ENCODE measurements at regions not wholly inside any gene's neighbourhood (a gene's known extent, or its start where the extent isn't known, plus 50 kb on each side); places are given as distances from the start of the nearest gene placed in this dataset.

DNA sequence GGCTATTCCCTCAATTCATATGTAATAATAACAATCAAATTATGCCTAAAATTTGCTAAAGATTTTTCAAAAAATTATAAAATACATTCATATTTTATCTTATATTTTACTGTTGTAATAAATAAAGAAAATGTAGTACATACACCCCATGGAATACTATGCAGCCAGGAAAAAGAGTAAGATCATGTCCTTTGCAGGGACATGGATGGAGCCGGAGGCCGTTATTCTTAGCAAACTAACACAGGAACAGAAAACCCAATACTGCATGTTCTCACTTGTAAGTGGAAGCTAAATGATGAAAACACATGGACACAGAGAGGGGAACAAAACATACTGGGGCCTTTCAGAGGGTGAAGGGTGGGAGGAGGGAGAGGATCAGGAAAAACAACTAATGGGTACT is 584.2 kb upstream of the MMS22L start:
- no peak overlapping the region for H3K4me3 ChIP-seq (ENCODE audit: low read length)
- no peak for TF ChIP-seq ZNF274 (IDR thresholded peaks at IDR 0.05; ENCODE audit: low read depth, low read length)

DNA sequence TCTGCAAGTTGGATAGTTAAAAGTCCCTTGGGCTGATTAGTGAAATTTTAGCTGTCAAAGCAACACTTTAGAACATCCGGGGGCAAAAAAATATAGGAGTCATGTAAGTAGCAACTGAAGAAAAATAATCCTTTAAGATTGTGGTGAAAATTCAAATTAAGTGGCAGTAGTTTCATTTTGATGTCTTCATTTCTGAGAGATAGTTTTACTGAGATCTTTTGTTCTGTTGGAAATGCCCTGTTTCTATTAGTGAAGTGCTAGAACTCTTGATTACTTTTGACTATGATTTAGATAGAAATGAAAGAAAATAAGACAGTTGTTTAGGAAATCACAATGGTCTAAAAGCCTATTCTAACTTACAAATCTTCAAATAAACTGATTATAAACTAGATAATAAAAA is 587.3 kb upstream of the MMS22L start:
- no peak overlapping the region for H3K4me3 ChIP-seq (ENCODE audit: low read length)
- TF ChIP-seq ZNF274 (IDR thresholded peaks at IDR 0.05; ENCODE audit: low read depth, low read length), result no peak

DNA sequence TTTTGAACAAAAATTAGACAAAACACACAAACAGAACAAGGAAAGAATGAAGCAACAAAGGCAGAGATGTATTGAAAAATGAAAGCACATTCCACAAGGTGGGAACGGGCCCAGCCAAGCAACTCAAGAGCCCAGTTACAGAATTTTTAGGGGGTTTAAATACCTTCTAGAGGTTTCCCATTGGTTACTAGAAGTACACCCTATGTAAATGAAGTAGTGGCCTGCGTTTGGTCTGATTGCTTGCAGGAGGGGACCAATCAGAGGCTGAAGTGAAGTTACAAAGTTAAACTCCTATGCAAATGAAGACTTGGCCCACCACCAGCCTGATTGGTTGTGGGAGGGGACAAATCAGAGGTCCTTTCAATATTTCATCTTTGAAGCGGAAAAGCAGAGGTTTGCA is 593.7 kb upstream of the MMS22L start:
- TF ChIP-seq ZNF274 (IDR thresholded peaks at IDR 0.05; ENCODE audit: low read depth, low read length), result no peak
- H3K4me3 ChIP-seq (ENCODE audit: low read length), result no peak overlapping the region

DNA sequence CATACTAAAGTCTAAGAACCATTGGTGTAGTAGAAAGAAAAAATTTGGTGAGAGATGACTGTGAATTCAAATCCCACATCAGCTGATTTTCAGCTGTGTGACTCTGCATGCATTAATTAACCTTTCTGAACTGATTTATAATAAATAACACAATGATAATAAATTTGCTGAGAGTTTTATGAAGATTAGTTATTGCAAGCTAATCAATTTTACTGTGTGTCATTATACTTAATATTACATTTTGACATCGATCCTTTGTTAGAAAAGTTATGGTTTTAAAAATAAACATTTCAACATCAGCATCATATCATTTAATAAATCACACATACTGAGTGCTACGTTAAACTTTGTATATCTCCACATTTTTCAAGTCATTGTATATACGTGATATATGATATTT is 599.7 kb upstream of the MMS22L start:
- H3K4me3 ChIP-seq (ENCODE audit: low read length), result no peak overlapping the region
- no peak for TF ChIP-seq ZNF274 (IDR thresholded peaks at IDR 0.05; ENCODE audit: low read depth, low read length)

DNA sequence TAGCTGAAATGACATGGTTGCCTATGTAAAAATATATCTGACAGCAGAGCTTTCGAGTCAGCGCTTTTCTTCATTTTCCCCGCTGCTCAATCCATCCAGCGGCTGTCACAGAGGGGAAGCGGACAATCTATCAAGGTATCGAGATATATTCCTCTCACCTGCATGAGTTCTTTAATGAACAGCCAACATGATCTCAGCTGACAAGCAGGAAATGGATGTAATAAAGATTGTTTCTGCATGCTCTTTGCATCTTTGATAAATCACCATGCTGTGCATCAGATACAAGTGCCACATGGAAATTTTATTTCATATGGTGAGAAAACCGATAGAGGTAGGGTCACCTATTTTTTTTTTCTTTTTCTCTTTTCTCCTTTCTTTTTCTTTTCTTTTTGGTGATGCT is 602.3 kb upstream of the MMS22L start:
- no peak overlapping the region for H3K4me3 ChIP-seq (ENCODE audit: low read length)
- no peak for TF ChIP-seq ZNF274 (IDR thresholded peaks at IDR 0.05; ENCODE audit: low read depth, low read length)

DNA sequence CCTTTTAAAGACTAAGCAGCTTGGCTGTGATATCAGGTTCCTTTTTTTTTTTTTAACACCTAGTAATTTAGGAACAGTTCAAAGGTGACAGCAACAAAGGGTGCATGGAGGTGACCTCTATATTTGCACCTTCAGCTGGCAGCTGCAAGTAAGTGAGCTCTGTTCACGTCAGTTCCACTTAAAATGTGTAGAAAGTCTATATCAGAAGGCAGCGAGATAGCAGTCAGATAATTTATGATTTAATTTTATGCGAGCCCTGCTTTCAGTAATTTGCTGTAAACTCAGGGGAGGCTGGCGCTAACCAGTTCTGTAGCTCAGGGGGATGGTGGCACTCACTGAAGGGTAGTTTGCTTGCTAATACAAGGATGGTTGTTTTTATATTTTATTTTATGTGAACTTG is 602.8 kb upstream of the MMS22L start:
- H3K4me3 ChIP-seq (ENCODE audit: low read length), result no peak overlapping the region
- TF ChIP-seq ZNF274 (IDR thresholded peaks at IDR 0.05; ENCODE audit: low read depth, low read length), result no peak

DNA sequence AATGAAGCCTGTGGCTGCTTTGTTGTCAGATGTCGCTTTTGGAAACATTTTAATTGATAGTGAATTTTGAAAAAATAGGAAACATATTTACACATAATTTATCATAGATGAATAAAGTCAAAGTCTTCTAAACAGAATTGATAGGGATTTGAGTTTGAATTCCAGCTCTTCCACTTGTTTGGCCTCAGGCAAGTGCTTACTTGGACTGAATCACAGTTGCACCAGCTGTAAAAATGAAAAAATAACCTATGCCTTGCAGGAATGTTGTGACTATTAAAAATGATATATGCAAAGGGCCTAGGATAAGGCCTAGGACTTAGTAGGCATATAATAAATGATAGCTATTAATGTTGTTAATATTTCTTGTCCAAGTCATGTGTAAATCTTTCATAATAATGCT is 618.5 kb upstream of the MMS22L start:
- no peak for TF ChIP-seq ZNF274 (IDR thresholded peaks at IDR 0.05; ENCODE audit: low read depth, low read length)
- no peak overlapping the region for H3K4me3 ChIP-seq (ENCODE audit: low read length)

DNA sequence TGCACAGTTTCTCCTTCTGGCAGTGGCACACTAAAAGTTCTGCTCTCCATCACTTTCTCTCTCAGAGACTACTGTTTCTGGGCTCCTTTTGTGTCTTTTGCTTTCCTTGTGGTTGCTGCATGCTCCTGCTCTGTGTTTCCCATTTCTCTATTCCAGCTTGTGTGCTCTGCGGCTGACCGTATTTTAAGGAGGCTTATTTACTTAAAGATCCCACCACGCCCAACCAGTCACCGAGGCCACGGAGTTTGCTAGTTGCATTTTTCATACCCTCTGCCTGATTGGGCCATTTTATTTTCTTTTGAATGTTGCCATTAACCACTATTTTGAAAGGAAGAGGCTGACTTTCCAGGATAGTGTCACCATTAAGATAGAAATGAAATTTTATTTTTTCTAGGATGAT is 626.4 kb upstream of the MMS22L start:
- H3K4me3 ChIP-seq (ENCODE audit: low read length), result no peak overlapping the region
- TF ChIP-seq ZNF274 (IDR thresholded peaks at IDR 0.05; ENCODE audit: low read depth, low read length), result no peak

DNA sequence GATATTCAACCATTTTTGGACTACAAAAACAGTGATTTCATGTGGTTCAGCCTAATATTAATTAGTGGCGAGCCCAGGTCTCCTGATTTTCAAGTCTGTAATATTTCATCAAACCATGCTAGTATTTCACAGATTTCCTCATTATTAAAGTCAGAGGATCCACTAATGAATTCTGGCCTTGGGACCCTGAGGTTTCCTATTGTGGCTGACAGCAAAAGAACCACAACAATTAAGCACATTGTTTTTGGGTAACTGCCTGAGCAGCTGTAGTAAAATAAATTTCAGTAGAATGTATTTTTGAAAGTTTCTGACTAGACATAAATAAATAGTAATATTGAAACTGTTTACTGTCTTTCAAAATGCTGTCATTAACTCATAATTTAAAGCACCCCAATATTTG is 630.7 kb upstream of the MMS22L start:
- no peak overlapping the region for H3K4me3 ChIP-seq (ENCODE audit: low read length)
- no peak for TF ChIP-seq ZNF274 (IDR thresholded peaks at IDR 0.05; ENCODE audit: low read depth, low read length)

DNA sequence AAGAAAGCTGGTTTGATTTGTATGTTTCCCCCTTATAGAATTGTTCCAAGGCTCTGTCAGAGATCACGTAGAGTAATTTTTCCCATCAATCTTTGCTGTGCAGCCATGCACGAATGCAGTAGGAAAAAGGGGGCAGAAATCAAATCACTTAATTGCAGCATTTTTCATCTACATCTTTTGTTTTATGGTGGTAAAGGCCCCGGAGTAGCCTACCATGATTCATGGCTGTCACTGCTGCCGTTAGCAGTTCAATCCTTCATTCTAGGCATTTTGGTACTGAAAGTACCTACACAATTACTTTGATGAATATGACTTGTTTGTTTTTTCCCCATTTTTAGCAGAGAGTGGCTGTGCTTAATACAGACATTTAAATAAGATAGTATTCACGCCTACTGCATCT is 631.9 kb upstream of the MMS22L start:
- no peak for TF ChIP-seq ZNF274 (IDR thresholded peaks at IDR 0.05; ENCODE audit: low read depth, low read length)
- H3K4me3 ChIP-seq (ENCODE audit: low read length), result no peak overlapping the region

DNA sequence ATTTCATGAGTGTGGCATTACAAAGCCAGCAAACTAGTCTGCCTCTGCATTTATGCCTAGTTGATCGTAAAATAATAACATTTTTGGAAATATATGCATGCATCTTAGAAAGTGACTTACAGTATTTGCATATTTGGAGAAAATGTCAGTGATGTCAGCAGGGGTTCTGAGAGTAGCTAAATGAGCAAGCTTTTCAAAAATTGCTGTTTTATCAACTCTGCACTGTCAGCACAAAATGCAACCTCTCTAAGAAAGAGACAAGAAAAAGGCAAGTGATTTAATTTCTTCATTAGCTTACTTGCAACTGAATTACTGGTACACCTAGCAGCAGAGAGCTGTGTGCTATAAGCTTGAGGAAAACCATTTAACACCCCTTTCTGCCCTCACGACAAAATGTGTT is 632.5 kb upstream of the MMS22L start:
- no peak overlapping the region for H3K4me3 ChIP-seq (ENCODE audit: low read length)
- no peak for TF ChIP-seq ZNF274 (IDR thresholded peaks at IDR 0.05; ENCODE audit: low read depth, low read length)

DNA sequence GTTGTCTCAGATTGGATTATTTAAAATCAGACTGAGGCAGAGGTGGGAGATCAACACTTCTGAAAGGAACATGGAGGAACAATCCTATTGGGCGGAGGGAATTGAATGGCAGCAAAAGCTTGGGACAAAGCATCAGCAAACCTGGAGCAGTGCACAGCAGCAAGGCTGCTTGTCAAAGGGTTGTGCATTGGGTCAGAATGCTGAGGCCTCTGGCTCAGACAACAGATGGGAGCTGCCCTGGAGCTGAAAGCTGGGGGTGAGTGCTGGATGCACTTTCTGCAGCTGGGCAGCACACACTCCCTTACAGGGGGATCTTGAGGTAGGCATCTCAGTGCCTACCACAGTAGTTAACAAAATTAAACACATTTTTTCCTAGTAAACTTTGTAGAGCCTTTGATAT is 634.4 kb upstream of the MMS22L start:
- no peak for TF ChIP-seq ZNF274 (IDR thresholded peaks at IDR 0.05; ENCODE audit: low read depth, low read length)
- no peak overlapping the region for H3K4me3 ChIP-seq (ENCODE audit: low read length)

DNA sequence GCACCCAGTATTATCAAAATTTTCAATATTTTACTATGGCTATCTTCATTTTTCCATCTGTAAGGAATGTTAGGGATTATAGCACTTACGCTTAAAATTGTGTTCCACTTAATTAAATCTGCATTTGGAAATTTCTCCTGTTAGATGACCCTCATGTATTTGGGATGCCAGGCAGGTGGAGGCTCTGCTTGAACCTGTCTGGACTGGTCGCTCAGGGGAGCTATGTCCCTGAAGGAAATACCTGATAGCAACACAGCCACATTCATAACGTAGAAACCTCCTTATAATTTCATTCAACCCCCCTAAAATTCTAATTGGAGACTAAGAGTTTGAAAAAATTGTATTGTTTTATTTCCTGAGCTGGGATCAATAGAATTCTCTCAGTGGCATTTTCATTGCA is 636.0 kb upstream of the MMS22L start:
- no peak for TF ChIP-seq ZNF274 (IDR thresholded peaks at IDR 0.05; ENCODE audit: low read depth, low read length)
- H3K4me3 ChIP-seq (ENCODE audit: low read length), result no peak overlapping the region

DNA sequence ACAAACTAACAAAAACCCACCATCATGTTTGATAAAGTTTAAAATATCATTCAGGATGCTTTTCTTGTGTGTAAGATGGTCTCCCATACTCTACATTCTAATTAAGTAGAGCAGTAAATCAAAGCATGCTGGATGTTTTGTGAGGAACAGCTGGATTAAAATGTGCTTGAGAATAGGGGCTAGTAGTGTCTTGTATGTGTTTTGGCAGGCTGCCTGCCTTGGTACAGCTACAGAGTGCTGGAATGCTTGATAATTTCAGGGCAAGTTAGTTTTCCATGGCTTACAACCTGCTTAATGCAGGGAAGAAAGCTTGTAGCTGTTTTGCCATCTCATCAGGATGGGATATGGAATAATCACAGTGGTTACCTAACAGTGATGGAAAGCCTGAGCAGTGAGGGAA is 636.6 kb upstream of the MMS22L start:
- TF ChIP-seq ZNF274 (IDR thresholded peaks at IDR 0.05; ENCODE audit: low read depth, low read length), result no peak
- H3K4me3 ChIP-seq (ENCODE audit: low read length), result no peak overlapping the region

DNA sequence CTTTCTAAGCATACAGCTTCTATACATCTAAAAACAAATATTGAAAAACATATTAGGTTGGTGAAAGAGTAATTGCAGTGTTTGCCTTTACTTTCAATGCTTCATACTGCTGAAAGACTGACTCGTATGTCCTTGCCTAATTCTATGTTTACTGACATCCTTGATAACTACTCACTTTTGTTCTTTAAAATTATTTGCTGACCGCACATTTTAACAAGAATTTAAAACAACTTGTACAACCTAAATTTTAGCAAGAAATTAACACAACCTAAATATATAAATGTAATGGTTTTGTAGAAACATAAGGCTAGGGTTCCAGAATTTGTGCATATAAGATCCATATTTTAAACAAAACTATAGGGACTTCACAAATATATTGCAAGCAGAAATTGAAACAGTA is 640.2 kb upstream of the MMS22L start:
- no peak overlapping the region for H3K4me3 ChIP-seq (ENCODE audit: low read length)
- no peak for TF ChIP-seq ZNF274 (IDR thresholded peaks at IDR 0.05; ENCODE audit: low read depth, low read length)

DNA sequence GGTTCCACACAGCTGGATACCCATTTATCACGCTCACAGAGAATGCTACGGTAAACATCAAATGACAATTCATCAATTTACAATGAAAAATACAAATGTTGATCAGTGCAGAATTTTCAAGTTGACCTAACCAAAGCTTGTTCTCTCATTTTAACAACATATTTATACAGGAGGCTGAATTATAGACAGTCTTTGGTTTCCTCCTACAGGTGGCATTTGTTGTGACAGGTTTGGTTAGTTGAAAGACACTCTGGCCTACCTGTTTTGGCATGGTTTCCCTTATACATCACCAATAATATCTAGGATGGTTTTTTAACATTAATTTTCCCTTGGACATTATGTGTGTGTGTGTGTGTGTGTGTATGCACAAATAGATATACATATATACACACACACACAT is 642.5 kb upstream of the MMS22L start:
- no peak for TF ChIP-seq ZNF274 (IDR thresholded peaks at IDR 0.05; ENCODE audit: low read depth, low read length)
- no peak overlapping the region for H3K4me3 ChIP-seq (ENCODE audit: low read length)

All from GM08714 (cell line).